HUES6 (cell line): ENCODE measurements at regions not wholly inside any gene's neighbourhood (a gene's known extent, or its start where the extent isn't known, plus 50 kb on each side); places are given as distances from the start of the nearest gene placed in this dataset.

ENCODE experiments used
- H3K27ac ChIP-seq: 2 replicates; pipeline ENCODE4 v1.7.0; 2013; ENCODE audit warnings: low read depth, mild to moderate bottlenecking, low read length, inconsistent platforms
- H3K27me3 ChIP-seq: 2 replicates; pipeline ENCODE4 v1.6.1; 2013; ENCODE audit warnings: low read length; ENCODE audit not compliant: control insufficient read depth, insufficient read depth
- H3K36me3 ChIP-seq: 2 replicates; pipeline ENCODE4 v1.6.1; 2013; ENCODE audit warnings: low read length; ENCODE audit not compliant: control insufficient read depth, insufficient read depth
- H3K4me1 ChIP-seq: 2 replicates; pipeline ENCODE4 v1.6.1; 2013; ENCODE audit warnings: low read length; ENCODE audit not compliant: control insufficient read depth, insufficient read depth
- H3K4me3 ChIP-seq: 2 replicates; pipeline ENCODE4 v1.5.1; 2013; ENCODE audit warnings: low read depth, low read length
- H3K9ac ChIP-seq: one replicate; pipeline ENCODE4 v1.6.1; 2013; ENCODE audit warnings: mild to moderate bottlenecking, low read length
- H3K9me3 ChIP-seq: 2 replicates; pipeline ENCODE4 v1.6.1; 2013; ENCODE audit warnings: low read depth, low read length; ENCODE audit not compliant: control insufficient read depth, insufficient read depth

DNA sequence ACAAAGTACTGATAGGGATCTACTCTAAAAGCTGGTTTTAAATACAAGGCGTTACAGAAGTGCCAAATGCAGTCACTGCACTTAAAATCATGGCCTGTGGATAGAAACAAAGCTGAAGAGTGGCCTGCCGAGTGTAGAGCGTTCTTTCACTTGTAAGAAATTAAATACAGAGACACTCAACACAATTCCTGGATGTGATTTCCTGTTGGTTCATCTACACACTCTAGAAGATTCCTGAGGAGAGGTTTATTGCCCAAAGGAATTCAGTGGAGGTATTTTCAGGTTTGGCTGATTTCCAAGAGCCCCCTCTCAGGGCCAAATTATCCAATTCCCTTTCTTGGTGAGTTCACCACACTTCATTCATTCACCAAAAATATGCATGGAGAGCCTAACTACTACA lies 200.3 kb upstream of the IL12A start:
- H3K27ac ChIP-seq: no peak overlapping the region

DNA sequence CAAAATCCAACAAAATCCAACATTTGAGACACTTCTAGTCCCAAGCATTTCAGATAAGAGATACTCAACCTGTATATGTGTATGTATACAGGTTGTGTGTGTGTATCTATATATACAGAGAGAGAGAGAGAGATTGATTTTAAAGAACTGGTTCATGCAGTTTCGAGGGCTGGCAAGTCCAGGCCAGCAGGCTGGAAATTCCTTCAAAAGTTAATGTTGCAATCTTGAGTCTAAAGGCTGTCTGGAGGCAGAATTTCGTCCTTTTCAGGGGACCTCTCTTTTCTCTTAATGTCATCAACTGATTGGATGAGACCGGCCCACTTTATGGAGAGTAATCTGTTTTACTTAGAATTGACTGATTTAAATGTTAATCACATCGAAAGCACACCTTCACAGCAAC lies 199.6 kb upstream of the IL12A start:
- Histone ChIP-seq H3K9ac (no peak overlapping the region), H3K27ac (no peak overlapping the region), H3K9me3 (no peaks in the 10 kb centered on the region), H3K27me3 (no peaks in the 10 kb centered on the region), H3K4me1 (peaks cover 32% of the 10 kb centered on the region), H3K4me3 (no peak overlapping the region), H3K36me3 (no peaks in the 10 kb centered on the region)

More for the DNA sequence above, 200.3 kb upstream of the IL12A start:
- H3K36me3 ChIP-seq: no peaks in the 10 kb centered on the region
- no peaks in the 10 kb centered on the region for H3K9me3 ChIP-seq
- no peak overlapping the region for H3K9ac ChIP-seq
- no peaks in the 10 kb centered on the region for H3K27me3 ChIP-seq
- H3K4me3 ChIP-seq: no peak overlapping the region
- peaks cover 32% of the 10 kb centered on the region for H3K4me1 ChIP-seq

DNA sequence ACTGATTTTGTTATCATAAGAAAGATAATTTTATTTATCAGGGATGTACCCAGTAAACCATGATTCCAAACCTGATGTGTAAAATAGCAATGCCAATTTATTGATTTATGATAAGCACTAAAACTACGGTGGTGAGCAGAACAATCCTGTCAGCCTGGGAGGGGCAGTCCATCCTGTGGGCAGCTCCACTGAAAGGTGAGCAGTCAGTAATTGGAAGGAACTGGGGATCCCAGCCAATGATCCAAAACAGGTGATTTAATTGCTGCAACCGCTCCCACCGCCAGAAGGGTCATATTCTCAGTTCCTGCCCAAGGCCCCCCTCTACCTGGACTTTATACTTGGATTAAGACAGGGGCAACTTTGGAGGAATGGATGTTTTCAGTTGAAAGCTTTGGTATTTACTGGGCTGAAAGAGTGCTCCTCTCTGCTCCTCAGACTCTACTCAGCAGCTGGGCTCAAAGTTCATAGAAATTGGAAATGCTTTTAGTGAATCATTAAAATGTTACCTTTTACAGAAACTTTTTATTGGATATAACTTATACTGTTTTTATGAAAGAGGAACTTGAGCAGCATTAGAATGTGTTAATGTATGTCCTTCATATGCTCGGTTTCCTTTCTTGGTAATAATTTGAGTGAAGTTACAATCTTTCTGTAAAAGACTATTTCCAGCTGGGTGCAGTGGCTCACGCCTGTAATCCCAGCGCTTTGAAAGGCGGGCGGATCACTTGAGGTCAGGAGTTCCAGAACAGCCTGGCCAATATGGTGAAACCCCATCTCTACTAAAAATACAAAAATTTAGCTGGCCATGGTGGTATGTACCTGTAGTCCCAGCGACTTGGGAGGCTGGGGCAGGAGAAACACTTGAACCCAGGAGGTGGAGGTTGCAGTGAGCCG lies 198.6 kb upstream of the IL12A start:
- Histone ChIP-seq H3K36me3 (no peaks in the 10 kb centered on the region), H3K4me1 (peaks cover 27% of the 10 kb centered on the region), H3K9me3 (no peaks in the 10 kb centered on the region), H3K27me3 (no peaks in the 10 kb centered on the region), H3K4me3 (no peak overlapping the region), H3K27ac (no peak overlapping the region), H3K9ac (no peak overlapping the region)

DNA sequence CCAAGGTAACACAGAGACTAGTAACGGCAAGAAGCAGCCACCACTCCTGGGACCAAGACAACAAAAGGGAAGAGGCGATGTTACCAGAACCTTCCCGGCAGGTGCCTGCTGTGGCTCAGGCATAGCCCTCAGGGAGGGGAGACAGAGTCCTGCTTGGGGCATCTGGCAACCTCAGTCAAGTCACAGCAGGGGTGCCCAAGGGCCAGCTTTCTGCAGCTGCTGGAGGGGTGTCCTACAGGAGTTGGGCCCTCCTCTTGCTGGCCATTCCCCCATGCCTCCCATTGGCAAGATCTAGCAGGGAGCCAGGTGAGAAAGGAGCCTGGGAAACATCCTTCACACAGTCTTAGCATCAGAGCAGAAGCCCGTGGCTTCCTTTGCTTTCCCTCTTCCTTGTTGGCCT lies 197.3 kb upstream of the IL12A start:
- H3K27ac ChIP-seq: no peak overlapping the region
- H3K4me1 ChIP-seq: peaks cover 27% of the 10 kb centered on the region
- H3K4me3 ChIP-seq: no peak overlapping the region
- no peaks in the 10 kb centered on the region for H3K9me3 ChIP-seq
- no peak overlapping the region for H3K9ac ChIP-seq
- H3K27me3 ChIP-seq: no peaks in the 10 kb centered on the region
- no peaks in the 10 kb centered on the region for H3K36me3 ChIP-seq

DNA sequence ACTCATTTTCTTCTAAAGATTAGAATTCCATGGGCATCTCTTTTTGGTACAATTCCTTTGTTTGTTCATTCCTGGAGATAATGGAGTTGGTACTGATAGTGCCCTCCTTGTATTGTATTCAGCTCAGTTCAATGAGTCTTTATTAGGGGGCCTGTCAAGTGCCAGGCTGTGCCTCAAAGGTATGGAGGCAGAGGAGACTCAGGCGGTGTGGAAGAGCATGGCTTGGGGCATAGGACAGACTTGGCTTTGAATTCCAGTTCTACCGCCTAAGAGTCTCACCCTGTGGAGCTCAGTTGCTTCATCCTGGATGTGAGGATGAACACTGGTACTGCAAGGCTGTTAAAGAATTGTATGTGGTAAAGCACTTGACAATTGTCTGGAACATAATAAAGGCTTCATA lies 196.6 kb upstream of the IL12A start:
- Histone ChIP-seq H3K4me1 (peaks cover 20% of the 10 kb centered on the region), H3K36me3 (no peaks in the 10 kb centered on the region), H3K9me3 (no peaks in the 10 kb centered on the region), H3K4me3 (no peak overlapping the region), H3K9ac (no peak overlapping the region), H3K27me3 (no peaks in the 10 kb centered on the region), H3K27ac (no peak overlapping the region)

DNA sequence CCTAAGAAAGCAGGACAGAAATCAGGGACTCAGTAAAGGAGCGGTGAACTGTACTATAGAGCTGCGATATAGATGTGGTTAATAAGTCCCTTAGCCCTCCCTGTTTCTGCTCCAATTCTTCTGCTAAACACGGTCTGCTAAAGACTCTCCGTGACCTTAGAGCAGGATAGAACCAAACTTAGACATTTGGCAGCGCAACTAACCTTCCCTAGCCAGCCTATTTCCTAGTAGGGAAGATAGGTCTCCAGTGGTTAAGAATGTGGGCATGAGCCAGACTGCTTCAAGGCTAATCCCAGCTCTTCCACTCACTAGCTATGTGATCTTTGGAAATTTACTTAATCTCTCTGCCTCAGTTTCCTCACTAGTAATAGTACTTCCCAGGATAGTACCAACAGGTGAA lies 193.6 kb upstream of the IL12A start:
- no peak overlapping the region for H3K9ac ChIP-seq
- no peak overlapping the region for H3K27ac ChIP-seq
- H3K27me3 ChIP-seq: no peaks in the 10 kb centered on the region
- no peaks in the 10 kb centered on the region for H3K36me3 ChIP-seq
- H3K9me3 ChIP-seq: no peaks in the 10 kb centered on the region
- no peak overlapping the region for H3K4me3 ChIP-seq
- H3K4me1 ChIP-seq: peaks cover 3% of the 10 kb centered on the region; the same call in 1 of the 2 replicates

DNA sequence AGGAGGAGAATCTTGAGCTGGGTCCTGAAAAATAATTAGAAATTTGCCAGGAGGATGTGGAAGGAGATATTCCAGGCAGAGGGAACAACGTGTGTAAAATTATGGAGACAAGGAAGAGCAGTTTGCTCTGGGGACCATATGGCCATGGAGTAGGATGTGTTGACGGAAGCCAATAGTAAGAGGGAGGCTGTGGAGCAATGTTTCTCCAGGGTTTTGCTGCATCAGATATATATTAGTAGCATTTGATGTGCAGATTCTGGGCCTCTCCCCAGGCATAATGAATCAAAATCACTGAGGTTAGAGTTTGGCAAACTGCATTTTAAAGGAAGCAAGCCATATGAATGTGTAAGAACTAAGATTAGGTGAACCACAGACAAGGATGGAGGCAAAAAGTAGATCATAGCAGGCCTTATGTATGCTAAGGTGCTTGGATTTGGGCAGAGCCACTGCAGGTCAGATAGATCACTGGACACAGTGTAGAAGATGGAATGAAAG lies 192.9 kb upstream of the IL12A start:
- no peaks in the 10 kb centered on the region for H3K9me3 ChIP-seq
- H3K27me3 ChIP-seq: no peaks in the 10 kb centered on the region
- no peak overlapping the region for H3K27ac ChIP-seq
- no peak overlapping the region for H3K9ac ChIP-seq
- no peak overlapping the region for H3K4me3 ChIP-seq
- peaks cover 3% of the 10 kb centered on the region; the same call in 1 of the 2 replicates for H3K4me1 ChIP-seq
- no peaks in the 10 kb centered on the region for H3K36me3 ChIP-seq

DNA sequence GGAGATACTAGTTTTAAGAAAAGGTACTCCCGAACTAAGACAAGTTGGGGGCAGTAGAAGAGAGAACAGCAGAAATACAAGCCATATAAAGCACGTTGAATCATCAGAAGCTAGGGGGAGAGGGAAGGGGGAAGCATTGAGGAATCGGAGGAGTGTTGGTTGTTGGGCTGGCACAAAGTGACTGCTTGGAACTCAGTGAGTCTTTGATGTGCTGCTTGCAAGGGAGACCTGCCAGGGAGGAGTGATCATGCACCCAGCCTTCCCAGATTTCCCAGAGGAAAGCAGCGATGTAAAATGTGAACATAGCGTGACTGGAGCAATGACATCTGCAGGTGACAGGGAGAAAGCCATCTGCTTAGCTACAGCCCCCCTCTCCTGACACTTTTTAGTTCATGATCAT lies 192.4 kb upstream of the IL12A start:
- Histone ChIP-seq H3K9me3 (no peaks in the 10 kb centered on the region), H3K4me1 (no peaks in the 10 kb centered on the region; the same call in 1 of the 2 replicates), H3K36me3 (no peaks in the 10 kb centered on the region), H3K27ac (no peak overlapping the region), H3K27me3 (no peaks in the 10 kb centered on the region), H3K9ac (no peak overlapping the region), H3K4me3 (no peak overlapping the region)

DNA sequence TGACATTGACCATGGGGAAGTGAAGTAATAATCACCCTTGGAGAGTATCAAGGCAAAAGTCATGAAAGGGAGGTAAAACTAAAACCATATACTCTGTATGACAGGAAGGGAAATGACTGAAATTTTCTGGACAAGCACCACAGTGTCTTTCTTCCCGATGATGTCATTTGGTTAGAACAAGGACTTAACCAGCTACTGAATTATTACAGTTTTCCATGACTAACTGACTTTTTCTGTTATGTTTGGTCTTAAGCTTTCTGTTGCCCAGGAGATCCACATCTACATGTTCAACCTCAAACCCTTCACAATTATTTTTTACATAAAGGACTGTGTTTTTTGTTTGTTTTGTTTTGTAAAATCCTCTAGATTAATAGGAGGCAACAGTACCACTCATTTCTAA lies 191.9 kb upstream of the IL12A start:
- Histone ChIP-seq H3K9me3 (no peaks in the 10 kb centered on the region), H3K4me3 (no peak overlapping the region), H3K27ac (no peak overlapping the region), H3K9ac (no peak overlapping the region), H3K36me3 (no peaks in the 10 kb centered on the region), H3K27me3 (no peaks in the 10 kb centered on the region), H3K4me1 (no peaks in the 10 kb centered on the region; the same call in 1 of the 2 replicates)

DNA sequence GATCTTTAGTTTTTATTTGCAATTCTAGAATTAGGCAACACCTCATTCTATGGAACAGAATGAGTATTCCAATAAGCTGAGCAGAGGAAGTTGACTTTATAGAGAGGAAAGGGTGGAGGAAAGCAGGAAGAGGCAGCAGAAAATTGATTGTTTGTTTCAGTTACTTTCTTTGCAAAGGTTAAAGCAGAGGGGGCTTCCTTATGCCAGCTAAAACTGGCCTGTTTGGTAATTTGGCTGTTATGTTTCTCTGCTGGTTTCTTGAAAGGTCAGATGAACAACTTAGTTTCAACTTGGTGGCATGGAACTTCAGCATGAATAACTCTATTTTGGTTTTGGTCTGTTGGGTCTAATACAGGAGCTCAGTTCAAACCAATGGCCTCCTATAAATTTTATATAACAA lies 190.9 kb upstream of the IL12A start:
- H3K9ac ChIP-seq: no peak overlapping the region
- no peaks in the 10 kb centered on the region for H3K9me3 ChIP-seq
- no peaks in the 10 kb centered on the region; the same call in 1 of the 2 replicates for H3K4me1 ChIP-seq
- no peak overlapping the region for H3K27ac ChIP-seq
- no peak overlapping the region for H3K4me3 ChIP-seq
- H3K27me3 ChIP-seq: peaks cover 6% of the 10 kb centered on the region
- no peaks in the 10 kb centered on the region for H3K36me3 ChIP-seq

DNA sequence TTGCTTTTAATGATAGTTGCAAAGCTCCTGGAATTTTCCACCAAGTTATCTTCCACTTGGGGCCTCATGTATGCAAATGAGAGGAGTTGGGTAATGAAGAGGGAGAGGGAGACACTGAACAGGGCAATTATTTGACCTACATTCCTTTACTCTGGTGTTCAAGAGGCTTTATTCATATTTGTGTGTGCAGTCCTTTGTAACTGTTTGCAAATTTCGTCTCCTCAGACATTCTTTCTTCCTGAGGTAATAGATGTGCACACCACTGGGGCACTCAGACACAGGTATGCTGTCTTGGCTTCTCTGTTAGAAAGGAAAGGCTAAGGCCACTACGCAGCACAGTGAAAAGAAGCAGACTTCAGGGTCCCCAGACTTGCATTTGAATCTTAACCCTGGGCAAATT lies 189.7 kb upstream of the IL12A start:
- H3K27ac ChIP-seq: no peak overlapping the region
- H3K9me3 ChIP-seq: no peaks in the 10 kb centered on the region
- H3K36me3 ChIP-seq: no peaks in the 10 kb centered on the region
- no peaks in the 10 kb centered on the region; the same call in 1 of the 2 replicates for H3K4me1 ChIP-seq
- no peak overlapping the region for H3K9ac ChIP-seq
- no peak overlapping the region for H3K4me3 ChIP-seq
- H3K27me3 ChIP-seq: peaks cover 17% of the 10 kb centered on the region
